Mesothelial cell of epicardium (in vitro differentiated cells): ENCODE measurements at regions not wholly inside any gene's neighbourhood (a gene's known extent, or its start where the extent isn't known, plus 50 kb on each side); places are given as distances from the start of the nearest gene placed in this dataset.
"Not testable (repeated sequence)": the region's sequence is repeated elsewhere in the genome, so short reads cannot be mapped to it uniquely, and the experiment has no call there.

Experiments
- DNase-seq, 2 experiments: peaks; one replicate each; pipeline ENCODE4 v3.0.0; 2021; ENCODE audit warnings: low spot score in 2 of 2; ENCODE audit not compliant: unreplicated experiment in 2 of 2
- H3K27ac Mint-ChIP-seq: 2 replicates; pipeline ENCODE4 v1.8.0; 2021; ENCODE audit warnings: mixed read lengths
- H3K27me3 Mint-ChIP-seq: 2 replicates; pipeline ENCODE4 v1.8.0; 2021; ENCODE audit warnings: low read depth, mixed read lengths
- H3K36me3 Mint-ChIP-seq: 2 replicates; pipeline ENCODE4 v1.8.0; 2021; ENCODE audit warnings: mixed read lengths
- H3K4me1 Mint-ChIP-seq: 2 replicates; pipeline ENCODE4 v1.8.0; 2021; ENCODE audit warnings: mixed read lengths
- H3K4me3 Mint-ChIP-seq: 2 replicates; pipeline ENCODE4 v1.8.0; 2021; ENCODE audit warnings: mild to moderate bottlenecking, moderate library complexity, mixed read lengths
- H3K9me3 Mint-ChIP-seq: 2 replicates; pipeline ENCODE4 v1.8.0; 2021; ENCODE audit warnings: mixed read lengths
- TF ChIP-seq, protein P1 (sequence below): fragments of 200-600 bp; sonication (generic); IDR thresholded peaks from one replicate; pipeline ENCODE4 v1.5.0; 2021; ENCODE audit warnings: antibody characterized with exemption; ENCODE audit not compliant: unreplicated experiment

DNA sequence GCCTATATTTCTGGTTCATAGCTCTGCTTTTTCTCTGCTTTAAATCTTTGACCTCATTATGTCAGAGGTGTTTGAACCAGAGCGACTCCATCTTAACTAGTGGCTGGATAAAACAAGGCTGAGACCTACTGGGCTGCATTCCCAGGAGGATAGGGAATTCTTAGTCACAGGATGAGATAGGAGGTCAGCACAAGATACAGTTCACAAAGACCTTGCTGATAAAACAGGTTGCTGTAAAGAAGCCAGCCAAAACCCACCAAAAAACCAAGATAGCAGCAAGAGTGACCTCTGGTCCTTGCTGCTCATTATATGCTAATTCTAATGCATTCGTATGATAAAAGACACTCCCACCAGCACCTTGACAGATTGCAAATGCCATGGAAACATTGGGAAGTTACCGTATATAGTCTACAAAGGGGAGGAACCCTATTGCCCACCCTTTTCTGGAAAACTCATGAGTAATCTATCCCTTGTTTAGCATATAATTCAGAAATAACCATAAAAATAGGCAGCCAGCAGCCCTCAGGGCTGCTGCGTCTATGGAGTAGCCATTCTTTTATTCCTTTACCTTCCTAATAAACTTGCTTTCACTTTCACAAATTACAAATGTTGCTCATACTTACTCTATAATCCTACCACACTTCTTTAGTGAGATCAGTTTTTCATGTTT is 193.9 kb downstream of the NAF1 start:
- DNase-seq, result no peak
- H3K4me3 Mint-ChIP-seq, result no peak overlapping the region
- no peaks in the 10 kb centered on the region for H3K27me3 Mint-ChIP-seq
- H3K4me1 Mint-ChIP-seq, result no peaks in the 10 kb centered on the region
- TF ChIP-seq, protein P1, sequence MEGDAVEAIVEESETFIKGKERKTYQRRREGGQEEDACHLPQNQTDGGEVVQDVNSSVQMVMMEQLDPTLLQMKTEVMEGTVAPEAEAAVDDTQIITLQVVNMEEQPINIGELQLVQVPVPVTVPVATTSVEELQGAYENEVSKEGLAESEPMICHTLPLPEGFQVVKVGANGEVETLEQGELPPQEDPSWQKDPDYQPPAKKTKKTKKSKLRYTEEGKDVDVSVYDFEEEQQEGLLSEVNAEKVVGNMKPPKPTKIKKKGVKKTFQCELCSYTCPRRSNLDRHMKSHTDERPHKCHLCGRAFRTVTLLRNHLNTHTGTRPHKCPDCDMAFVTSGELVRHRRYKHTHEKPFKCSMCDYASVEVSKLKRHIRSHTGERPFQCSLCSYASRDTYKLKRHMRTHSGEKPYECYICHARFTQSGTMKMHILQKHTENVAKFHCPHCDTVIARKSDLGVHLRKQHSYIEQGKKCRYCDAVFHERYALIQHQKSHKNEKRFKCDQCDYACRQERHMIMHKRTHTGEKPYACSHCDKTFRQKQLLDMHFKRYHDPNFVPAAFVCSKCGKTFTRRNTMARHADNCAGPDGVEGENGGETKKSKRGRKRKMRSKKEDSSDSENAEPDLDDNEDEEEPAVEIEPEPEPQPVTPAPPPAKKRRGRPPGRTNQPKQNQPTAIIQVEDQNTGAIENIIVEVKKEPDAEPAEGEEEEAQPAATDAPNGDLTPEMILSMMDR, result no peak
- H3K27ac Mint-ChIP-seq, result no peak overlapping the region
- H3K36me3 Mint-ChIP-seq, result no peaks in the 10 kb centered on the region
- no peaks in the 10 kb centered on the region for H3K9me3 Mint-ChIP-seq

- Mint-ChIP-seq H3K4me3 (no peak overlapping the region), H3K27ac (no peak overlapping the region), H3K4me1 (no peaks in the 10 kb centered on the region), H3K36me3 (no peaks in the 10 kb centered on the region), H3K9me3 (peaks cover 9% of the 10 kb centered on the region), H3K27me3 (no peaks in the 10 kb centered on the region)
- TF ChIP-seq, protein P1, result no peak
- DNase-seq, result no peak
Measured at GRCh38 chr4:162969194-162969593, 197.5 kb downstream of the NAF1 start.

DNA sequence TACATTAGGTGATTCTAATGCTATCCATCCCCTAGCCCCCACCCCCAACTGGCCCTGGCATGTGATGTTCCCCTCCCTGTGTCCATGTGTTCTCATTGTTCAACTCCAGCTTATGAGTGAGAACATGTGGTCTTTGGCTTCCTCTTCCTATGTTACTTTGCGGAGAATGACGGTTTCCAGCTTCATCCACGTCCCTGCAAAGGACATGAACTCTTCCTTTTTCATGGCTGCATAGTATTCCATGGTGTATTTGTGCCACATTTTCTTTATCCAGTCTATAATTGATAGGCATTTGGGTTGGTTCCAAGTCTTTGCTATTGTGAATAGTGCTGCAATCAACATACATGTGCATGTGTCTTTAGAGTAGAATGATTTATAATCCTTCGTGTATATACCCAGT is 200.7 kb downstream of the NAF1 start:
- H3K4me1 Mint-ChIP-seq, H3K27me3 Mint-ChIP-seq, H3K4me3 Mint-ChIP-seq, H3K9me3 Mint-ChIP-seq, H3K36me3 Mint-ChIP-seq, DNase-seq, H3K27ac Mint-ChIP-seq: not testable (repeated sequence)

- Mint-ChIP-seq H3K4me1 (no peaks in the 10 kb centered on the region), H3K9me3 (no peaks in the 10 kb centered on the region), H3K27me3 (peaks cover 9% of the 10 kb centered on the region), H3K4me3 (no peak overlapping the region), H3K27ac (no peak overlapping the region), H3K36me3 (no peaks in the 10 kb centered on the region)
- TF ChIP-seq, protein P1, result no peak
- no peak for DNase-seq
Measured at GRCh38 chr4:162959046-162959445, 207.6 kb downstream of the NAF1 start.

GRCh38 chr4:162957521-162958143 is 209.1 kb downstream of the NAF1 start:
- Mint-ChIP-seq H3K4me1 (no peaks in the 10 kb centered on the region), H3K9me3 (no peaks in the 10 kb centered on the region), H3K27me3 (peaks cover 11% of the 10 kb centered on the region), H3K36me3 (no peaks in the 10 kb centered on the region), H3K27ac (no peak overlapping the region), H3K4me3 (no peak overlapping the region)
- TF ChIP-seq, protein P1, result no peak
- DNase-seq, result no peak

DNA sequence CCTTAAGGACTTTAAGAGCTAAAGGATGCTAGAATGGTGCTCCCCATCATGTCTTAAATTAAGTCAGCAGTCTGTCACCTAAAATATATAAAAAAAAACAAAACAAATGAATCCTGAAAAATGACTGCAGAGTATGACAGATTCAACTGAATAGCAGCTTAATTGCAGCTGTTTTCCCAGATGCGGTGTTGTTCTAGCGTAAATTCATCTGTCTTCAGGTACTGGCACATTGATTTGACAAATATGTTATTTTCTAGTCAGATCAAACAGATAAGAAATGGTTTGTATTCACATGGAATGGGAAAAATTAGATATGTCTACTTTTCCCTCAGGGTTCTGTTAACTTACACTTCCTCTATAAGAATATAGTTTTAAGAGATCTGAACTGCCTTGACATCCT is 211.7 kb downstream of the NAF1 start:
- no peak overlapping the region for H3K27ac Mint-ChIP-seq

More for the DNA sequence above, 211.7 kb downstream of the NAF1 start:
- no peaks in the 10 kb centered on the region for H3K36me3 Mint-ChIP-seq
- no peaks in the 10 kb centered on the region for H3K4me1 Mint-ChIP-seq
- no peak overlapping the region for H3K4me3 Mint-ChIP-seq
- peaks cover 10% of the 10 kb centered on the region for H3K27me3 Mint-ChIP-seq
- DNase-seq, result no peak
- no peaks in the 10 kb centered on the region for H3K9me3 Mint-ChIP-seq
- TF ChIP-seq, protein P1, result no peak
